HL-60 (cell line): ENCODE measurements at regions not wholly inside any gene's neighbourhood (a gene's known extent, or its start where the extent isn't known, plus 50 kb on each side); places are given as distances from the start of the nearest gene placed in this dataset.

Experiments used
- DNase-seq, 2 experiments: peaks; one replicate each; pipeline ENCODE4 v3.0.0-alpha.2; 2010 to 2020; ENCODE audit warnings: low read depth in 1 of 2, low spot score in 1 of 2
- H3K27ac ChIP-seq: fragments of 250-450 bp; sonication (Bioruptor Pico); replicated peaks from 2 replicates; pipeline ENCODE4 v1.5.1; 2020; ENCODE audit warnings: mild to moderate bottlenecking, moderate library complexity
- H3K27me3 ChIP-seq: fragments of 250-450 bp; sonication (Bioruptor Pico); 2 replicates; pipeline ENCODE4 v1.5.1; 2021; ENCODE audit warnings: mild to moderate bottlenecking, moderate library complexity; ENCODE audit not compliant: insufficient read depth, poor library complexity, severe bottlenecking
- H3K4me3 ChIP-seq: replicated peaks from 2 replicates; pipeline ENCODE4 v1.5.1; 2011; ENCODE audit warnings: mild to moderate bottlenecking, control low read depth, low read length; ENCODE audit not compliant: insufficient read depth
- GABPA ChIP-seq: IDR thresholded peaks from 2 replicates; pipeline ENCODE4 v1.6.1; 2012; ENCODE audit warnings: low read depth
- POLR2AphosphoS5 ChIP-seq: IDR thresholded peaks from 2 replicates; pipeline ENCODE4 v1.6.1; 2012; ENCODE audit warnings: low read depth
- REST ChIP-seq: IDR thresholded peaks from 2 replicates; pipeline ENCODE4 v1.6.1; 2012; ENCODE audit warnings: low read depth; ENCODE audit not compliant: insufficient replicate concordance
- SPI1 ChIP-seq: IDR thresholded peaks from 2 replicates; pipeline ENCODE4 v1.6.1; 2012; ENCODE audit warnings: low read depth, mild to moderate bottlenecking, borderline replicate concordance
- TF ChIP-seq, protein P1 (sequence below): IDR thresholded peaks from one replicate; pipeline ENCODE4 v1.5.1; 2011; ENCODE audit warnings: low read length, control low read depth, inconsistent platforms; ENCODE audit not compliant: insufficient read depth

- TF ChIP-seq SPI1 (no peak), GABPA (no peak), REST (no peak), POLR2AphosphoS5 (no peak)
- TF ChIP-seq, protein P1, sequence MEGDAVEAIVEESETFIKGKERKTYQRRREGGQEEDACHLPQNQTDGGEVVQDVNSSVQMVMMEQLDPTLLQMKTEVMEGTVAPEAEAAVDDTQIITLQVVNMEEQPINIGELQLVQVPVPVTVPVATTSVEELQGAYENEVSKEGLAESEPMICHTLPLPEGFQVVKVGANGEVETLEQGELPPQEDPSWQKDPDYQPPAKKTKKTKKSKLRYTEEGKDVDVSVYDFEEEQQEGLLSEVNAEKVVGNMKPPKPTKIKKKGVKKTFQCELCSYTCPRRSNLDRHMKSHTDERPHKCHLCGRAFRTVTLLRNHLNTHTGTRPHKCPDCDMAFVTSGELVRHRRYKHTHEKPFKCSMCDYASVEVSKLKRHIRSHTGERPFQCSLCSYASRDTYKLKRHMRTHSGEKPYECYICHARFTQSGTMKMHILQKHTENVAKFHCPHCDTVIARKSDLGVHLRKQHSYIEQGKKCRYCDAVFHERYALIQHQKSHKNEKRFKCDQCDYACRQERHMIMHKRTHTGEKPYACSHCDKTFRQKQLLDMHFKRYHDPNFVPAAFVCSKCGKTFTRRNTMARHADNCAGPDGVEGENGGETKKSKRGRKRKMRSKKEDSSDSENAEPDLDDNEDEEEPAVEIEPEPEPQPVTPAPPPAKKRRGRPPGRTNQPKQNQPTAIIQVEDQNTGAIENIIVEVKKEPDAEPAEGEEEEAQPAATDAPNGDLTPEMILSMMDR = no peak
- no peaks in the 10 kb centered on the region for H3K27me3 ChIP-seq
- no peak for DNase-seq
- H3K27ac ChIP-seq = no peak overlapping the region
- no peak overlapping the region for H3K4me3 ChIP-seq
Observed at GRCh38 chr6:12576389-12576788, 140.2 kb upstream of the PHACTR1 start.

GRCh38 chr6:12577124-12577850, 139.3 kb upstream of the PHACTR1 start:
- no peak for DNase-seq
- no peak overlapping the region for H3K27ac ChIP-seq
- H3K4me3 ChIP-seq = no peak overlapping the region
- H3K27me3 ChIP-seq = no peaks in the 10 kb centered on the region
- no peak for TF ChIP-seq GABPA
- no peak for TF ChIP-seq SPI1
- TF ChIP-seq POLR2AphosphoS5 = no peak
- TF ChIP-seq REST = no peak
- TF ChIP-seq, protein P1 = no peak

DNA sequence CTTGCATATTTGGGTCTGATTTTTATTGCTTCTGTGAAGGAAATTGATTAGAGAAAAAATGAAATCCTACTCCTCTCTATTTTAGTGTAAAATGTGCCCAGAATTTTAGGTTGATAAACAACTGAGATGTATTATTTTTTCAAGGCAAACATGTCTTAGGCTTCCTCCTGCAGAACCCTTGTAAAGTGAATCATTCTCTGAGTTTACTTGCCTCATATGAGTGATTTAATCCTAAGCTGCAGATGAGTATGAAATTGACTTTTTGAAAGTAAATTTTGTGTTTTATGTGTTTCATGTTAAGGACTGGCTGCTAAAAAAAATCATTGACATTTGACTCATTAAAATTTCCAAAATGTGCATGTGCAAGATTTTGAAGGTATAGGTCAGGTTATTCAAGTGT, 138.5 kb upstream of the PHACTR1 start:
- TF ChIP-seq POLR2AphosphoS5 (no peak), GABPA (no peak), REST (no peak)
- TF ChIP-seq, protein P1 = no peak
- no peak for DNase-seq
- no peak overlapping the region for H3K4me3 ChIP-seq
- H3K27ac ChIP-seq = no peak overlapping the region
- H3K27me3 ChIP-seq = no peaks in the 10 kb centered on the region
